ENCODE measurements at regions not wholly inside any gene's neighbourhood (a gene's known extent, or its start where the extent isn't known, plus 50 kb on each side); places are given as distances from the start of the nearest gene placed in this dataset.

- no peak for TF ChIP-seq CTCF (IDR thresholded peaks at IDR 0.05; ENCODE audit: insufficient read depth, low read depth, low read length)
- no peak for TF ChIP-seq EZH2 (IDR thresholded peaks at IDR 0.05; ENCODE audit: insufficient read depth, low read length)
Observed at GRCh38 chr5:144972317-144972716, 801.6 kb downstream of the KCTD16 start.

All from astrocyte (in vitro differentiated cells and primary cell).